NCI-H1092 (cell line): ENCODE measurements at regions not wholly inside any gene's neighbourhood (a gene's known extent, or its start where the extent isn't known, plus 50 kb on each side); places are given as distances from the start of the nearest gene placed in this dataset.

Experiments
- DNase-seq: peaks from one replicate; lab custom pipeline; 2025; lab: John Stamatoyannopoulos, UW

- DNase-seq, result no peak
Observed at GRCh38 chr2:67974559-67975430, 88.0 kb downstream of the C1D start.

DNA sequence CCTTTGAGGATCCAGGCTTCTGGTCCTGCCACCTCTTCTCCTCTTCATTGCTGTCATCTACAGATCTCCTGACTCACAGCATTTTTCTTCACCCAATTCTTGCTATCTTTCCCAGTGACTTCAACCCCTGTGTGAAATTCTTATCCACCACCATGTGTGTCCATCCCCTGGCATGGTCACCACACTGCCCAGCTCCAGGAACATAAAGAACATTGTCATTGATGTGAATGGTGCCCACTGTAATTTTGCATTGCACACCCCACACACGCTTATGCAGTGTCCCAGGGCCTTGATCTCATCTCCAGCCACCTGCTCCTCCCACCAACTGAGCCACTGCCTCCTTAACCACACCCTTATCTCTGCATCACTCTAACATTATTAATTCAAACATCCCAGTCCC, 85.3 kb downstream of the C1D start:
- no peak for DNase-seq

- no peak for DNase-seq
Observed at GRCh38 chr2:67982956-67983355, 79.8 kb downstream of the C1D start.

DNA sequence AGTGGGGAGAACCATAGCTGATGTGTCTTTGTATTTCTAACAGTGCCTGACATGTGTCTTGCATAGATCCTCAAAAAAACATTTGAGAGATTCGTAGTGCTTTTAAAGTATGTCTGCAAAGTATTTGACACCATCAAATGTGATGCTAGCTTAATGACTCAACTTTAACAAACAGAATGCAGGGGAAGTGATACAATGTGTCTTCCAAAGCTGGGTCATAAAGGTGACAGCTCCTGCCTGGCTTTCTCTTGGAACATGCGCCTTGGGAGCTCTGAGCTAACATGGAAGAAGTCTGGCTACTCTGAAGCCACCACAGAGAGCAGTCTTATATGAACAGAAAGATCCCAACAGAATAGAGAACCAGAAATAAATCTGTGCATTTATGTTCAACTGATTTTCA, 78.2 kb downstream of the C1D start:
- DNase-seq, result no peak

DNA sequence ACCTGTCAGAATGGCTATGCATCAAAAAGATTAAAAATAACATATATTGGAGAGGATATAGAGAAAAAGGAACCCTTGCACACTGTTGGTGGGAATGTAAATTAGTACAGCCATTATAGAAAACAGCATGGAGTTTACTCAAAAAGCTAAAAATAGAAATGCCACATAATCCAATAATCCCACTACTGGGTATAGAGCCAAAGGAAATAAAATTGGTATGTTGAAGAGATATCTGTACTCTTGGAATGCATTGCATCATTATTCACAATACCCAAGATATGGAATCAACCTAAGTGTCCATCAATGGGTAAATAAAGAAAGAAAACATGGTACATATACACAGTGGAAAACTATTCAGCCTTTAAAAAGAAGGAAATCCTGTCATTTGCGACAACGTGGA, 77.2 kb downstream of the C1D start:
- DNase-seq, result no peak

DNA sequence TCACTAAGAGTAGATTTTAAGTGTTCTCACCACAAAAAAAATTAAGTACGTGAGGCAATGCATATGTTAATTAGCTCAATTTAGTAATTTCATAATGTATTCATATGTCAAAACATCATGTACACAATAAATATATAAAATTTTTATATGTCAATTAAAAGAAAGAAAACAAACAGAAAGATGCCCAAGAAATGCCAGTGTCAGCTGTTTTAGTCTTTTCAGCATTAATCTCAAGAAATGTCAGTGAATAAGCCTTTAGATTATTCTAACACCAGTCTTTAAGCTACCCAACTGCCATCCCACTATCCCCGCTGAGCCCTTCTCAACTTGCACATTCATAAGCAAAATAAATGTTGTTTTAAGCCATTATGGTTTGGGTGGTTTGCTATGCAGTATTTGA, 76.5 kb downstream of the C1D start:
- no peak for DNase-seq
